ENCODE measurements at regions not wholly inside any gene's neighbourhood (a gene's known extent, or its start where the extent isn't known, plus 50 kb on each side); places are given as distances from the start of the nearest gene placed in this dataset.

- FAIRE-seq, result no peak
- DNase-seq (ENCODE audit: insufficient read length, low spot score), result no peak
Measured at GRCh38 chr6:115728171-115728570, 332.5 kb downstream of the FRK start.

DNA sequence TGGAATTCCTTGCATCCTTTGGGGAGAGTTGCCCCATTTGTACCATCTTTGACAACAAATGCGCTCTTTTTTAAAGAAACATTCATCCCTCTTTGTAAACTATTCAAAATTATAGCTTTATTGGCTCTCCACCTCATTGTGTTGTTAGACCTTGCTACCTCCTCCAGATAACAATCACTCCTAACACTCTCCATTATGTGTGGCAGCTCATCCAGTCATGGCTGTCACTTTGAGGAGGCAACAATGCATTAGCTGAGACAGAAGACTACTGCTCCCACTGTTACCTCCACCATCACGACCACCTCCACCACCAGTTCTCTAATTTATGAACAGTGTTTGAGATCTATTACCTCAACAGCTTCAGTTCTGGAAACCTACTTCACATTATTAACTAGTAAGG lies 339.1 kb downstream of the FRK start:
- FAIRE-seq, result no peak

DNA sequence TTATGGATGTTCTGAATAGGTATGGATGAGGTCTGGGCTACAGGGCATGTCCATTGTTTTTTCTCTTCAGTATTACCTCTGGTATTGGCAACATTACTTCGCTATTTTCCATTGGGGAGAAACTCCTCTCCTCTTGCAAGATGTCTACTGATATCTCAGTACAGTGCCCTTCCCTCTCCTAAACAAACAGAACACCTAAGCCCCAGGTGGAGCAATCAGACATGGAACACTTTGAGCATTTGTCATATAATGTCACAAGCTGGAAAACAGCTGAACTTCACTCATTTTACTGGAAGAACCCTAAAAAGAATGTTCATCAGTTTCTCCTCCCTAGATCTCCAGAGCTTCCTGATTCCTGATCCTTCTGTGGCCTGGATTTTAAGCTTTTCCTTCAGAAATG lies 339.8 kb downstream of the FRK start:
- FAIRE-seq (no peak), DNase-seq (ENCODE audit: insufficient read length, low spot score) (no peak)

More for the DNA sequence above, 339.1 kb downstream of the FRK start:
- no peak for DNase-seq (ENCODE audit: insufficient read length, low spot score)

- no peak for FAIRE-seq
Measured at GRCh38 chr6:115717472-115717871, 343.2 kb downstream of the FRK start.

DNA sequence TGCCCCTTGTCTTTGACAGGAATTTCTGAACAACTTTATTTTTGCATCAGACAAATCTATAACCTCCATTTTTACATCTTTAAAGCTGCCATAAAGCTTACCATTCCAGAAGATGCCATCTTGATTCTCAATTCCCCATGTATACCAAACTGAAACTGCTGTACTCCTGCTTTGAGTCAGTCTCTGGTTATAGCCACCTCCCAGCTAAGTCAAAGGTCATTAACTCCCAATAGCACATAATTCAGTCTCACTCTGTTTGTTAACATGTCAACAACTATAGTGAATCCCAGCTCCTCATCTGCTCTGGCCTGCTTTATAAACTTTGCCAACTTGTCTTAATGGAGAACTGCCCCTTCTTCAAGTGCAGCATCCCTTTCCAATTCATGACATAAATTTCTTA lies 343.6 kb downstream of the FRK start:
- FAIRE-seq (no peak), DNase-seq (ENCODE audit: insufficient read length, low spot score) (no peak)

More at GRCh38 chr6:115717472-115717871, 343.2 kb downstream of the FRK start:
- no peak for DNase-seq (ENCODE audit: insufficient read length, low spot score)

- DNase-seq (ENCODE audit: insufficient read length, low spot score) (no peak), FAIRE-seq (no peak)
Measured at GRCh38 chr6:115712291-115712961, 348.3 kb downstream of the FRK start.

DNA sequence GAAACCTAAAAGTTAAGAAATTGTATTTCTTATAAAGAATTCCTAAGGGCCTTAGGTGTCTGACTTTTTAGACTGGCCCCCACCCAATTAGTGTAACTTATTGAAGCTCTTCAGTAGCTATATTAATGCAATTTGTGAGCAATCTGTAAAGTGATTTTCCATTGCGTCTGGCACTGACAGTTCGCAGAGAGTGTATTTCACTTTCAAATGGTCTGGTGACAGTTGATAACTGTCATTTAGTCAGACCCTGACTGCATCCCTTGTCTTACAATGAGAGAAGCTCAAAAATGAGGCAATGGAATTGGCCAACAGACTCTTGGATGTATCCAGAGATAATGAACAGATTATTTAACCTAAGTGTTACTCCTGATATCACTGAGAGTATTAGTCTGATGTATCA lies 351.8 kb downstream of the FRK start:
- FAIRE-seq (no peak), DNase-seq (ENCODE audit: insufficient read length, low spot score) (no peak)

- FAIRE-seq, result no peak
- no peak for DNase-seq (ENCODE audit: insufficient read length, low spot score)
Measured at GRCh38 chr6:115706981-115707380, 353.7 kb downstream of the FRK start.

DNA sequence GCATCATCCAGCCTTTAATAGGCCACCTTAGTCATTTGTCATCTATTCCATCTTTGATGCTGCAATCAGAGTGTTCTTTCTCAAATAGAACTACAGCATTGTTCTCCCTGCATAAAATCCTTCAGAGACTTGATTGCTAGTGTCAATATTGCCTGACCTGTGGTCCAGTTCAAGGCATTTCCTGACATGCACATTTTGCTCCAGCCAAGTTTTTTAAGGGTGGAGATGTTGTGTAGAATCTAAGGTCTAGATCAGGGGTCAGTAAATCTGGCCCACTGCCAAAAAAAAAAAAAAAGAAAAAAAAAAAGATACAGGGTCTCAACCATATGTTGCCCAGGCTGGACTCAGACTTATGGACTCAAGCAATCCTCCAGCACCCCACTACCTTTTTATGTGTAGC lies 354.4 kb downstream of the FRK start:
- FAIRE-seq (no peak), DNase-seq (ENCODE audit: insufficient read length, low spot score) (no peak)

DNA sequence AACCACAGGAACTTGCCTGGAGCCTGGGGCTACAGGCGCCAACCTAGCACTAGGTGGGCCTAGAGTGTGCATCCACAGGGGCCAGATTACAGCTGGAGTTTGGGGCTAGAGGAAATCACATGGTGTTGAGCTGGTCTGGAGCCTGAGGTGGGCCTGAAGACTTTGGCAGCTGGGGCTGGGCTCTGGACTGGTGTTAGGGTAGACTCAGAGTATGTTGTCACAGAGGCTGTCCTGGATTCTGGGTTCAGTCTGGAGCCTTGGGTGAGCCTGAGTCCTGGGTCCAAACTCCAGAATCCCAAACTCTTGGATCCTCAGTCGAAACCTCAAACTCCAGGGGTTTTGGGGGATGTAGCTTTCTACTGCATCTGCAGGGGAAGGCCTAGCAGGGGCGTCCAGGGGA lies 356.7 kb downstream of the FRK start:
- FAIRE-seq (no peak), DNase-seq (ENCODE audit: insufficient read length, low spot score) (no peak)

- no peak for DNase-seq (ENCODE audit: insufficient read length, low spot score)
- no peak for FAIRE-seq
Measured at GRCh38 chr6:115691433-115691832, 369.3 kb downstream of the FRK start.

DNA sequence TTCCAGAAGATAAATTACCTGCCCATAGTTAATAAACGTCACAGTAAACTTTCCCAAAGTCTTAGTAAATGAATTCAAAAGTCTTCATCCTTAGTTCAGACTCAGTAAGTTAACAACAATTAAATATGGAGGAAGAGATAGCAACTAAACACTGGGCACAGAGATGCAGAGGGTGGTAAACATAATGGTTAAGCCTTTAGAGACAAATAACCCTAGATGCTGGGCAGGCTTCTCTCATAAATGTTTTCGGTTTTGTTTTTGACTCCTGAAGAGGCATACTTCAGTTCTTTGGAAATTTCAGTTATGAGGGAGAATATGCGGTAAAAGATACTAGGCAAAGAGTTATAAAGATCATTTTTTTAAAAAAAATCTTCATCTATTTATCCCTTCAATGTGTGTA lies 369.8 kb downstream of the FRK start:
- DNase-seq (ENCODE audit: insufficient read length, low spot score) (no peak), FAIRE-seq (no peak)

DNA sequence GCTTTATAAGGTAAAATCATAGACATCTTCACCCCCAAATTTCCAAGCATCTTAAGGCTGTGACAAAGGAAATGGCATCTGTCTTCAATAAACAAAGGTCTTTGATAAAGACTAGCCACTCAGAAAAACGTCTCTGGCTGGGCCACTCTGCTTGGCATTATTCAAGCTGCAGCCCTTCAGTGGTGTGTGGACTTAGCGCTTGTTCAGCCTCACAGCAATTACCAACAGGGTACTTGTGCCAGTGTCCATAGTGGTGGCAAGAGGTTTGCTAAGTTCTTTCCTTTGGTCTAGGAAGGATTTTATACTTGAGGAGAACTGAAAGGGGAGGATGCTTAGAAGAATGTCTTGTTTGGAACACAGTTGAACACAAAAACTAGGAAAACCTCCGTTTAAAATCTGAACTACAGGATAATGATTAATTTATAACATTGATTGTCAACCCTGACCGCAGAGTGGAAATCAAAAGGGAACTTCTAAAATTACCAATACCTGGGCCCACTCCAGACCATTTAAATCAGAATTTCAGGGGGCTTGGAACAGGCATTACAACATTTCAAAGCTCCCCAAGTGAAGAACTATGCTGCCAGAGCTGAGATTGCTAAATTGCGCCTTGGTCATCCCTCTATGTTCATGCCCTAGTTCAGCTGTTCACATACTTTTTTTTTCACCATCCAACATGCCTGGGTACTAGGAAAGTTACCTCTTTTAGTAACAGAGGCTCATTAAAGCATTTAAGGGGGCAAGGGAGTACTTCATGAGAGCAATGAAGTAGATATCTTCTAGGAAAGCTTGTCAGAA lies 378.5 kb downstream of the FRK start:
- no peak for FAIRE-seq
- no peak for DNase-seq (ENCODE audit: insufficient read length, low spot score)

DNA sequence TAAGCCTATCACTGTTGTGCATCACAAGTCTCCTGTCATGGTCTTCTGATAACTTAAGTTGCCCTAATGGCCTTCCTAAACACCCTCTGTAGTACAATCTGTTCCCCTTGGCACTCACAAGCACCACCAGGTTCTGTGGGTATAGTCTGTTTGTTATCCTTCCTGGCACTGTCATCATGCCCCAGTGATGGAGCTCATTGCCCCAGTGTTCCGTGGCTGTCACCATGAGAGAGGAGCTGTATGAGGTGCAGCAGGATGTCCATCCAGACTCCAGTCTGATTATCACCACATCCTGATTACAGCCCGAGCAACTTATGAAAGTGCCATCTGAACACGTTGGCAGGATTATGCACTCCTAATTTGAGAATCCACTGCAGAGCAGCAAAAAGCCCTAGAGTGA lies 380.1 kb downstream of the FRK start:
- FAIRE-seq, result no peak
- no peak for DNase-seq (ENCODE audit: insufficient read length, low spot score)

DNA sequence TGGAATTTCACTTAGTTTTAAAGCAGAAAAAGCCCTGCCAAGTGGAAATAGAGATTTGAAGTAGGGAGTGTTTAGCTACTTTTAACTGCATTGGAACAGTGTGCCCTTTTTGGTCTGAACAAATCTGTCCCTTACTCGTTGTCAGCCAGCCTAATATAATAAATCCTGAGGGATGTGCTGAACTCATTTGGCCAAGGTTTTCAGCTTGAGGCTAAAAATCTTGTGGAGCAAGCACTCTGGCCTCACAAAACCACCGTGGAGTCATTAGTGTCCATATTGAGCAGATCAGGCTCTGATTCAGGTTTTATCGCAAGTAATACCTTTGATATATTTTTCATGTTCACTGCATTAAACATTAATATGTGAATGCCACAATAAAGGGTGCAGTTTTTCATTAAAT lies 383.5 kb downstream of the FRK start:
- DNase-seq (ENCODE audit: insufficient read length, low spot score) (no peak), FAIRE-seq (no peak)

- FAIRE-seq (no peak), DNase-seq (ENCODE audit: insufficient read length, low spot score) (no peak)
Measured at GRCh38 chr6:115675443-115675842, 385.2 kb downstream of the FRK start.

DNA sequence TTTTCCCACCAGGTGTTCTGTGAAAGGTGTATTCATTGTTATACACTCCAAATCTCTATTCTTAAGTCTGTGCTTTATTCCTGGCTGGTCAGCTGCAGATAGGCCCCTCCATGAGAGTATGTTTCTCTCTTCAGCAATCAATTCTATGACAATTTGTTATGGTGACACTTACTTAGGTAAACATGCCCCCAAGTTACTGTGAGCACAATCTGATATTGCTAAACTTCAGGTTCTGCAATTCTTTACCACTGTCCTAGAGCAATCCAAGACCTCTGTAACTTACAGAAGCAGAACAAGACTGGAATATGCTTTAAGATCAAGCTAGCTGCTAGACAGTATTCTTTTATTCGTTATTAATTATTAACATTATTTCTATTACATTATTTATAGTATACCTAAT lies 391.9 kb downstream of the FRK start:
- DNase-seq (ENCODE audit: insufficient read length, low spot score) (no peak), FAIRE-seq (no peak)

DNA sequence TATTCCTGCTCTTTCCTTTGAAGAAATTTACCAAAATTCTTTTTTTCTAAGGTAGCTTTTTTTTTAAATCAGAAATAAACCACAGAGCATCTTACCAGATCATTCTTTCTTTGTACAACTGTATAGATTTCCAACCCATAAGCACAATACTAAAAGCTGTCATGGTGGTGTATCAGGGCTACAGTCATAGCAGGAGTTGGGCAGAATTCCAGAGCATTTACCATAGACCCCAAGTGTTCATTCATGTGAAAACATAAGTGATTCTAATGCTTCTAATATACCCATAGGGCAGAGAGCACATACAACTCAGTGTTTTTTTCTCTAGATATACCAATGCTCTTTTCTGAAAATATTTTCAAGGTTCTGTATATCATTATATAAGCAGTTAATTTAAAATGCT lies 392.5 kb downstream of the FRK start:
- DNase-seq (ENCODE audit: insufficient read length, low spot score) (no peak), FAIRE-seq (no peak)

DNA sequence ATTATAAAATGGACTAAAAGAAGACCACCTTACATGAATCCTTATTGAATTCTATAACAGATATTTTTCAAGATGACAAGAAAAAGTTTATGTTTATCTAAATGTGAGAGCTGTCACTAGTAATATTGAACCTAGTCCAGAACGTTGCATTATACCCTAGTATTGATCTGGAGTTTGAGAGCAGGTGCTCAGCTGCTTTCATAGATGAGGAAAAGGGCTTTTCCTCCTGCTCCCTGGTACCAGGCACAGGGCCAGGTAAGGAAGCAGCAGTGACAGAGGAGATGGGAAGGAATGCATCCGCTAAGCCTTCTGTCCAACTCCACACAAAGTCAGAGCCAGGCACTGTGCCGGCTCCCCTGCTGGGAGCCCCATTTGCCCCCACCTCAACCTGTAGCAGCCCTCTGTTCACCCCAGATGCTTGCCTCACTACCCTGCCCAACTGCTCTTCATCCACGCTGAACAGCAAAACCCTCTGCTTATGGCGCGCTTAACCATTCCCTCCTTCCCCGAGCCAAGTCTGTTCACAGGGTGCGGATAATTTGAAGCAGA lies 393.1 kb downstream of the FRK start:
- FAIRE-seq (no peak), DNase-seq (ENCODE audit: insufficient read length, low spot score) (no peak)

DNA sequence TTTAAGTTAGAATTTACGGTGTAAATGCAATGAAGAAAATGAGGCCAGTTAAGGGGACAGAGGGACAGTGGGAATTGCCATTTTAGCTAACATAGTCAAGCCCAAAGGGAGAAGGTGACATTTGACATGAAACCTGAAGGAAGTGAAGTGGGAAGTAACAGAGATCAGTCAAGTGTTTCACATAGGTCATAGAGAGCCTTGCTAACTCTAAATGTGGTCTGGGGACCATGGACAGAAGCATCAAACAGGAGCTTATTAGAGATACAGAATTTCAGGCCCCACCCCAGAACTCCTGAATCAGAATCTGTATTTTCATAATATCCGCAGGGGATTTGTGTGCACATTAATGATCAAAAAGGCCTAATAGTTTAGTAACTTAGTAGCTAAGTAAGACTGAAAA lies 393.7 kb downstream of the FRK start:
- FAIRE-seq, result no peak
- no peak for DNase-seq (ENCODE audit: insufficient read length, low spot score)

DNA sequence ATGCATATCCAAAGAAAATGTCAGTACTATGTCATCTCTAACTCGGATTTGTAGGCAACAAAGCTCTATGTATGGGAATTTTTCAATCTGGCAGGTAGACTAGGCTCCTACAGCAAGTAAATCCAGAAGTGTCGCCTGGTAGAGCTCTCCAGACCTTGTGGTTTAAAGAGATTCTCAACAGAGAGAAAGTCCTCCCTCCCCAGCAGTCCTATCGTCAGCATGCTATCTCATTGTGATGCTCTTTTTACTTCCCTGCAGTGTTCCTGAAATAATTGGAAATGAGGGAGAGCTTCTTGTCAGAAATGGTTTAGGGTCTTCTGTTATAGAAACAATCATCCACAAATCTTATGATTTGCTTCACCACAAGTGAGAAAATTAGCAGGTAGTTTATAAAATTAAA lies 395.4 kb downstream of the FRK start:
- DNase-seq (ENCODE audit: insufficient read length, low spot score), result no peak
- no peak for FAIRE-seq

- DNase-seq (ENCODE audit: insufficient read length, low spot score), result no peak
- FAIRE-seq, result no peak
Measured at GRCh38 chr6:115663681-115664080, 397.0 kb downstream of the FRK start.

All from HTR-8/SVneo (cell line).